ENCODE measurements at regions not wholly inside any gene's neighbourhood (a gene's known extent, or its start where the extent isn't known, plus 50 kb on each side); places are given as distances from the start of the nearest gene placed in this dataset.

DNA sequence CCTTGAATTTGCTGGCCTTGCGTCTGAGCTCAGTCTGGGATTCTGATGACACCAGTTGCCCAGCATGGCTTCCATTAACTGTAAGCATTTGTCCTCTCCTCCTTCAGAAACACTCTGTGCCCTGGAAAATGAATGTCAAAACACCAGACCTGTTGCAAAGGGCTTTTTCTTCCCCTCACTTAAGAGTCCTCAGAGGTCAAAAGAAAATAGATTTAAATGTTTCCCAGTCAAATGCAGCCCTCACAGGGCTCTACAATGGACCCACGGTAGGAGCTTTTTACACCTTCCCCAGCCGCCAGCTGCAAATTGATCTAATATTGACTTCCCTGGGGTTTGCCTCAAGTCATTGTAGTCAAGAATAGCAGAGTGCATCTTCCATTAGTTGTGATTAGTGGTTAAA lies 332.2 kb downstream of the INSC start:
- Histone ChIP-seq H3K36me3 (replicated peaks; ENCODE audit: insufficient read depth, low read depth) (no peaks in the 10 kb centered on the region), H3K27ac (no peak overlapping the region), H3K4me2 (no peak overlapping the region), H3K9me2 (replicated peaks; ENCODE audit: insufficient read depth) (no peaks in the 10 kb centered on the region), H2AFZ (no peak overlapping the region), H4K20me1 (ENCODE audit: insufficient read depth, poor library complexity, severe bottlenecking) (no peaks in the 10 kb centered on the region), H3K9me3 (ENCODE audit: low read depth) (no peaks in the 10 kb centered on the region), H3K4me3 (no peak overlapping the region), H3K79me2 (no peaks in the 10 kb centered on the region), H3K27me3 (no peaks in the 10 kb centered on the region), H3K4me1 (ENCODE audit: insufficient read depth) (no peaks in the 10 kb centered on the region)
- TF ChIP-seq, protein P1, sequence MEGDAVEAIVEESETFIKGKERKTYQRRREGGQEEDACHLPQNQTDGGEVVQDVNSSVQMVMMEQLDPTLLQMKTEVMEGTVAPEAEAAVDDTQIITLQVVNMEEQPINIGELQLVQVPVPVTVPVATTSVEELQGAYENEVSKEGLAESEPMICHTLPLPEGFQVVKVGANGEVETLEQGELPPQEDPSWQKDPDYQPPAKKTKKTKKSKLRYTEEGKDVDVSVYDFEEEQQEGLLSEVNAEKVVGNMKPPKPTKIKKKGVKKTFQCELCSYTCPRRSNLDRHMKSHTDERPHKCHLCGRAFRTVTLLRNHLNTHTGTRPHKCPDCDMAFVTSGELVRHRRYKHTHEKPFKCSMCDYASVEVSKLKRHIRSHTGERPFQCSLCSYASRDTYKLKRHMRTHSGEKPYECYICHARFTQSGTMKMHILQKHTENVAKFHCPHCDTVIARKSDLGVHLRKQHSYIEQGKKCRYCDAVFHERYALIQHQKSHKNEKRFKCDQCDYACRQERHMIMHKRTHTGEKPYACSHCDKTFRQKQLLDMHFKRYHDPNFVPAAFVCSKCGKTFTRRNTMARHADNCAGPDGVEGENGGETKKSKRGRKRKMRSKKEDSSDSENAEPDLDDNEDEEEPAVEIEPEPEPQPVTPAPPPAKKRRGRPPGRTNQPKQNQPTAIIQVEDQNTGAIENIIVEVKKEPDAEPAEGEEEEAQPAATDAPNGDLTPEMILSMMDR (IDR thresholded peaks at IDR 0.05; ENCODE audit: poor library complexity): no peak
- TF ChIP-seq EZH2phosphoT487 (IDR thresholded peaks at IDR 0.05; ENCODE audit: low read depth, severe bottlenecking, unreplicated experiment) (no peak), EZH2 (IDR thresholded peaks at IDR 0.05; ENCODE audit: borderline replicate concordance) (no peak)
- DNase-seq (ENCODE audit: low spot score): no peak
- WGBS (ENCODE audit: low lambda C conversion rate, missing lambda C conversion rate): 63% methylated on average over 3 of the region's 3 CpGs

DNA sequence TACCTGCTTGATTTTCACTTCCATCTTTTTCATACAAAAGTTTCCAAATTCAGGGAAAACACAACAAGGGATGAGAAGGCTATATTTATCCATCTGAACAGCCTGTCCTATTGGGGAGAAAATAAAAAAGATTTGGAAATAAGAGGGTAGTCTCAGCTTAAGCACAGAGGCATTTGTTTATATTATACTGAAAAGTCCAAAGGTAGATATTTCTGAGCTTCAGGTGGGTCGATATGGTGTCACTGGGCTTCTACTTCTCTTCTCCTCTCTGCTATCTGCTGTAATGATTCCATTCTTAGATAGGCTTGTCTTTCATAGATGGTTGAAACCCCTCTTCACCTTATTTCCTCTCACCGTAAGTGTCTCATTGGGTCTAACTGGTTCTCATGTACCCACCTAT lies 337.0 kb downstream of the INSC start:
- no peaks in the 10 kb centered on the region for H3K79me2 ChIP-seq
- no peaks in the 10 kb centered on the region for H4K20me1 ChIP-seq (ENCODE audit: insufficient read depth, poor library complexity, severe bottlenecking)
- no peaks in the 10 kb centered on the region for H3K27me3 ChIP-seq
- TF ChIP-seq EZH2 (IDR thresholded peaks at IDR 0.05; ENCODE audit: borderline replicate concordance) (no peak), EZH2phosphoT487 (IDR thresholded peaks at IDR 0.05; ENCODE audit: low read depth, severe bottlenecking, unreplicated experiment) (no peak)
- TF ChIP-seq, protein P1 (IDR thresholded peaks at IDR 0.05; ENCODE audit: poor library complexity): no peak
- DNase-seq (ENCODE audit: low spot score): no peak
- H2AFZ ChIP-seq: no peak overlapping the region
- 94% methylated on average over 2 of the region's 2 CpGs for WGBS (ENCODE audit: low lambda C conversion rate, missing lambda C conversion rate)
- no peak overlapping the region for H3K4me2 ChIP-seq
- no peaks in the 10 kb centered on the region for H3K36me3 ChIP-seq (replicated peaks; ENCODE audit: insufficient read depth, low read depth)
- H3K4me1 ChIP-seq (ENCODE audit: insufficient read depth): no peaks in the 10 kb centered on the region
- H3K27ac ChIP-seq: no peak overlapping the region
- H3K9me2 ChIP-seq (replicated peaks; ENCODE audit: insufficient read depth): no peaks in the 10 kb centered on the region
- H3K9me3 ChIP-seq (ENCODE audit: low read depth): no peaks in the 10 kb centered on the region
- H3K4me3 ChIP-seq: no peak overlapping the region

DNA sequence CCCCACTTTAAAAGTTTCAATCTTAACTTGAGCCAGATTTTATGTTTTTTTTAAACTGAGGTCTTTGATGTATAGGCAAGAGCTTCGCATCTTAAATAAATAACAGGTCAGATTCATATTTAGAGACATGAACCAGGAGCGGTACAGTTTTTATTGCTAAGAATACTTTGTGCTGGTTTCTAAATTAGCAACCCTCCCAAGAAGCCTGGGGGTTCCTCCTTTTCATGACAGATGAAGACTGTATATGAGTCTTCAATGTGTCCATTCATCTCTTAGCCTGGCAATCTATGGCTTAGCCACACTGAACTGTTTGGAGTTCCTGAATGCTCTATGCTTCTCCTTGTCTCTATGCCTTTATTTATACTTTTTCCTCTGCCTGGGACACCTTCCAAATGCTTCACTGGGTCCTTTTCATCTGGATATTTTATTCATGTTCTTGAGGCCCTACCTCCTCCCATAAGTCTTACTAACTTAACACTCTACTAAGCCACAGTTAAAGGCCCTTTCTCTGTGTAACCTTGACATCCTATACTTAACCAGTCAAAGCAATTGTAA lies 338.6 kb downstream of the INSC start:
- 92% methylated on average over 2 of the region's 2 CpGs for WGBS (ENCODE audit: low lambda C conversion rate, missing lambda C conversion rate)
- no peak for TF ChIP-seq EZH2phosphoT487 (IDR thresholded peaks at IDR 0.05; ENCODE audit: low read depth, severe bottlenecking, unreplicated experiment)
- TF ChIP-seq, protein P1 (IDR thresholded peaks at IDR 0.05; ENCODE audit: poor library complexity): no peak
- TF ChIP-seq EZH2 (IDR thresholded peaks at IDR 0.05; ENCODE audit: borderline replicate concordance): no peak
- Histone ChIP-seq H3K9me3 (ENCODE audit: low read depth) (no peaks in the 10 kb centered on the region), H3K9me2 (replicated peaks; ENCODE audit: insufficient read depth) (no peaks in the 10 kb centered on the region), H3K27me3 (no peaks in the 10 kb centered on the region), H3K79me2 (no peaks in the 10 kb centered on the region), H4K20me1 (ENCODE audit: insufficient read depth, poor library complexity, severe bottlenecking) (no peaks in the 10 kb centered on the region), H3K27ac (no peak overlapping the region), H3K4me3 (no peak overlapping the region), H3K4me1 (ENCODE audit: insufficient read depth) (no peaks in the 10 kb centered on the region), H3K4me2 (no peak overlapping the region), H2AFZ (no peak overlapping the region), H3K36me3 (replicated peaks; ENCODE audit: insufficient read depth, low read depth) (no peaks in the 10 kb centered on the region)
- no peak for DNase-seq (ENCODE audit: low spot score)

DNA sequence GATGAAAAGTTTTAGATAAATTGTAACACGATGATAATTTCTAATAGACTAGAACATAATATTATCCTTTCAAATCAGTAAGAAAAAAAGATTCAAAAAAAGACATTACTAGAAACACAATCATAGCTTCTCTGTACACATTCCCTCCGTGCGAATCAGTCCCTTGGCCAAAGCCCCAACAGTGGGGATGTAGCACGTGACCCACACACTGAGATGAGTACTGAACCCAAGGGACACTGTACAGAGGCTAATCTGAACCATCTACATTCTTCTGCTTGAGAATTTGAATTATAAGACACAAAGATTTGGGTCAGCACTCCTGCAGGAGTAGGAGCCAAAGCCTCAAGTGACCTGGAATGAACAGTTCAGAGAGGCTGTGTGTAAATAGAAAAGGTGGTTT lies 353.7 kb downstream of the INSC start:
- Histone ChIP-seq H3K9me2 (replicated peaks; ENCODE audit: insufficient read depth) (no peaks in the 10 kb centered on the region), H3K36me3 (replicated peaks; ENCODE audit: insufficient read depth, low read depth) (no peaks in the 10 kb centered on the region), H3K9me3 (ENCODE audit: low read depth) (no peaks in the 10 kb centered on the region), H3K4me3 (no peak overlapping the region), H4K20me1 (ENCODE audit: insufficient read depth, poor library complexity, severe bottlenecking) (no peaks in the 10 kb centered on the region), H3K4me1 (ENCODE audit: insufficient read depth) (peaks cover 14% of the 10 kb centered on the region), H2AFZ (no peak overlapping the region), H3K4me2 (no peak overlapping the region), H3K27ac (no peak overlapping the region), H3K27me3 (no peaks in the 10 kb centered on the region), H3K79me2 (no peaks in the 10 kb centered on the region)
- 87% methylated on average over 4 of the region's 4 CpGs for WGBS (ENCODE audit: low lambda C conversion rate, missing lambda C conversion rate)
- no peak for DNase-seq (ENCODE audit: low spot score)
- TF ChIP-seq EZH2 (IDR thresholded peaks at IDR 0.05; ENCODE audit: borderline replicate concordance) (no peak), EZH2phosphoT487 (IDR thresholded peaks at IDR 0.05; ENCODE audit: low read depth, severe bottlenecking, unreplicated experiment) (no peak)
- TF ChIP-seq, protein P1 (IDR thresholded peaks at IDR 0.05; ENCODE audit: poor library complexity): no peak
